Stomach (tissue), 8 donors: ENCODE measurements at regions not wholly inside any gene's neighbourhood (a gene's known extent, or its start where the extent isn't known, plus 50 kb on each side); places are given as distances from the start of the nearest gene placed in this dataset.

Experiments
- DNase-seq, 2 donors: peaks; one replicate each; pipeline versions ENCODE4 v3.0.0 to v3.0.0-alpha.2; 2013 to 2019
- H3K27ac ChIP-seq, 5 donors: fragments of 200-600 bp in 4 of 5; sonication (generic) in 4 of 5; one replicate each; pipeline ENCODE4 v1.5.1; 2013 to 2019; ENCODE audit warnings: mild to moderate bottlenecking in 1 of 5, moderate library complexity in 1 of 5
- H3K27me3 ChIP-seq, 3 donors: fragments of 200-600 bp; sonication (generic); one replicate each; pipeline ENCODE4 v1.5.1; 2017 to 2019; ENCODE audit warnings: mixed run types in 1 of 3
- H3K36me3 ChIP-seq, 4 donors: fragments of 200-600 bp; sonication (generic); 1 replicate in 3 of 4; 2 replicates in 1 of 4; pipeline ENCODE4 v1.5.1; 2016 to 2019
- H3K4me1 ChIP-seq, 4 donors: fragments of 200-600 bp; sonication (generic); one replicate each; pipeline ENCODE4 v1.5.1; 2016 to 2019
- H3K4me3 ChIP-seq, 4 donors: fragments of 200-600 bp; sonication (generic) in 3 of 4; one replicate each; pipeline ENCODE4 v1.5.1; 2016 to 2019; ENCODE audit warnings: mild to moderate bottlenecking in 1 of 4
- H3K9me3 ChIP-seq, 4 donors: fragments of 200-600 bp; sonication (generic); one replicate each; pipeline ENCODE4 v1.5.1; 2016 to 2019
- CTCF ChIP-seq, 7 experiments: fragments of 450-650 bp in 4 of 7; fragments of 200-600 bp in 3 of 7; sonication (generic) in 3 of 7; IDR thresholded peaks; one replicate each; pipeline ENCODE4 v1.5.1; 2016 to 2019; ENCODE audit warnings: antibody characterized with exemption in 7 of 7, control low read depth in 2 of 7, mild to moderate bottlenecking in 1 of 7
- EP300 ChIP-seq: sonication (generic); formaldehyde crosslinking; IDR thresholded peaks from one replicate; pipeline ENCODE4 v1.6.1; 2017; ENCODE audit warnings: antibody characterized with exemption
- POLR2A ChIP-seq, 4 donors: fragments of 450-650 bp; IDR thresholded peaks; one replicate each; pipeline ENCODE4 v1.6.1; 2016; ENCODE audit warnings: antibody characterized with exemption in 4 of 4, control low read depth in 2 of 4, mild to moderate bottlenecking in 1 of 4, moderate library complexity in 1 of 4
- POLR2AphosphoS5 ChIP-seq, 3 donors: sonication (generic); formaldehyde crosslinking; IDR thresholded peaks; one replicate each; pipeline ENCODE4 v1.6.1; 2016; ENCODE audit warnings: antibody characterized with exemption in 3 of 3
- WGBS, 5 donors: extraction: QIAGEN DNeasy Blood & Tissue Kit in 3 of 5; methylation state at CpG; one replicate each; pipeline versions ENCODE4 v1.1.5 to v1.1.7; 2013 to 2018; 5-methylcytosine and 5-hydroxymethylcytosine counted together
- intact Hi-C: fragments of 100-400 bp; cut with DNase I; formaldehyde crosslinking; loops from one replicate; pipeline ENCODE4 v1.15.1; 2023; ENCODE audit warnings: low total_unique reads
- donor health status: healthy with polysubstance abuse.
- donor health status: Bipolar disorder and iron deficiency.
- donor health status: healthy.

DNA sequence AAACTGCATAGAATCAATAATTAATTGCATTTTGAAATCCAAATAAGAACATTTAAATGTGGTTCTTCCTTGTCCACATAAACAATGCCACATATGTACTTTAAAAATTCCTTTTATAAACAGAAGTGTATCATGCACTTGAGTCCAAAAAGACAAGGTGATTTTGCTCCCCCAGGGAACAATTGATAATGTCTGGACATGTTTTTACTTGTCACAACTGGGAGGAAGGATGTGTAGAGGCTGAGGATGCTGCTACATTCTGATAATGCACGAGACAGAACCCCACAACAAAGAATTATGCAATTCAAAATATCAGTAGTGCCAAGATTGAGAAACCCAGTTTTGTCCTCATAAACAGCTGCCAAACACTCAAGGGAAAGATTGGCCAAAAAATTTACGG, 181.1 kb upstream of the ISL1 start:
- H3K27ac ChIP-seq: no peak overlapping the region
- DNase-seq: no peak
- H3K27me3 ChIP-seq: no peaks in the 10 kb centered on the region
- no peaks in the 10 kb centered on the region for H3K4me1 ChIP-seq
- H3K9me3 ChIP-seq: no peaks in the 10 kb centered on the region
- H3K4me3 ChIP-seq: no peak overlapping the region
- intact Hi-C loops: no loop called here
- TF ChIP-seq POLR2A (IDR thresholded peaks at IDR 0.05): no peak
- TF ChIP-seq CTCF (IDR thresholded peaks at IDR 0.05): no peak
- TF ChIP-seq EP300: no peak
- TF ChIP-seq POLR2AphosphoS5 (IDR thresholded peaks at IDR 0.05): no peak
- whole genome bisulfite sequencing, 5 donors: 50 to 75% (median 64%) methylated on average over 2 of the region's 2 CpGs
- H3K36me3 ChIP-seq: no peaks in the 10 kb centered on the region

- H3K36me3 ChIP-seq: no peaks in the 10 kb centered on the region
- H3K4me1 ChIP-seq: no peaks in the 10 kb centered on the region
- H3K27me3 ChIP-seq: no peaks in the 10 kb centered on the region
- WGBS, 5 donors: 48 to 67% (median 53%) methylated on average over 1 of the region's 1 CpG
- no peak overlapping the region for H3K4me3 ChIP-seq
- DNase-seq: no peak
- H3K9me3 ChIP-seq: no peaks in the 10 kb centered on the region
- TF ChIP-seq EP300 (no peak), POLR2A (IDR thresholded peaks at IDR 0.05) (no peak), POLR2AphosphoS5 (IDR thresholded peaks at IDR 0.05) (no peak), CTCF (IDR thresholded peaks at IDR 0.05) (no peak)
- H3K27ac ChIP-seq: no peak overlapping the region
- intact Hi-C loops: no loop called here
Observed at GRCh38 chr5:51203598-51203997, 179.7 kb upstream of the ISL1 start.

DNA sequence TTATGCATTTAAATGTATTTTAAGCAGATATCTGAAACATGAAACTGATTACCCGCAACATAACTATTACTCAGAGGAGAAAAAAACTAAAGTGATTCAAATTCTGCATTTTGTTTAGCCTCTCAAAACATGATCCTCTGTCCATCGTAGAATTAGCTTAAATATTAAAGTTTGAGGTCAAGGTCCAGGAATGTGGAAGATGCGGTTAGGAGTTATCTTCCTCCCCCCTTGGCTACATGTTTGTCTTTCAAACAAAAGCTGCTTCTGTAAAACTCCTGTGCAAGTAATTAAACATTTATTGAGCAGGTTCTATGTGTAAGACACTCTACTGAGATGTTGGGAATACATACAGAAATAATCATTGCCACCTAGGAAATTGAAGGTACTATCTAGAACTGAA, 175.0 kb upstream of the ISL1 start:
- Histone ChIP-seq H3K27me3 (no peaks in the 10 kb centered on the region), H3K27ac (no peak overlapping the region), H3K4me1 (no peaks in the 10 kb centered on the region), H3K9me3 (no peaks in the 10 kb centered on the region), H3K4me3 (no peak overlapping the region), H3K36me3 (no peaks in the 10 kb centered on the region)
- intact Hi-C loops: no loop called here
- WGBS, 5 donors: 54 to 79% (median 63%) methylated on average over 3 of the region's 3 CpGs
- no peak for TF ChIP-seq EP300
- TF ChIP-seq CTCF (IDR thresholded peaks at IDR 0.05): no peak
- TF ChIP-seq POLR2A (IDR thresholded peaks at IDR 0.05): no peak
- TF ChIP-seq POLR2AphosphoS5 (IDR thresholded peaks at IDR 0.05): no peak
- DNase-seq: no peak

- Histone ChIP-seq H3K27ac (no peak overlapping the region), H3K4me3 (no peak overlapping the region), H3K27me3 (no peaks in the 10 kb centered on the region), H3K4me1 (no peaks in the 10 kb centered on the region), H3K9me3 (no peaks in the 10 kb centered on the region), H3K36me3 (no peaks in the 10 kb centered on the region)
- 27 to 48% (median 40%) methylated on average over 1 of the region's 1 CpG for WGBS, 5 donors
- intact Hi-C loops: no loop called here
- no peak for TF ChIP-seq EP300
- TF ChIP-seq POLR2A (IDR thresholded peaks at IDR 0.05): no peak
- no peak for TF ChIP-seq POLR2AphosphoS5 (IDR thresholded peaks at IDR 0.05)
- TF ChIP-seq CTCF (IDR thresholded peaks at IDR 0.05): no peak
- peak in 1 of 2 donors; percentile 1 for DNase-seq
Observed at GRCh38 chr5:51214746-51215145, 168.5 kb upstream of the ISL1 start.
